ENCODE measurements at regions not wholly inside any gene's neighbourhood (a gene's known extent, or its start where the extent isn't known, plus 50 kb on each side); places are given as distances from the start of the nearest gene placed in this dataset.

DNA sequence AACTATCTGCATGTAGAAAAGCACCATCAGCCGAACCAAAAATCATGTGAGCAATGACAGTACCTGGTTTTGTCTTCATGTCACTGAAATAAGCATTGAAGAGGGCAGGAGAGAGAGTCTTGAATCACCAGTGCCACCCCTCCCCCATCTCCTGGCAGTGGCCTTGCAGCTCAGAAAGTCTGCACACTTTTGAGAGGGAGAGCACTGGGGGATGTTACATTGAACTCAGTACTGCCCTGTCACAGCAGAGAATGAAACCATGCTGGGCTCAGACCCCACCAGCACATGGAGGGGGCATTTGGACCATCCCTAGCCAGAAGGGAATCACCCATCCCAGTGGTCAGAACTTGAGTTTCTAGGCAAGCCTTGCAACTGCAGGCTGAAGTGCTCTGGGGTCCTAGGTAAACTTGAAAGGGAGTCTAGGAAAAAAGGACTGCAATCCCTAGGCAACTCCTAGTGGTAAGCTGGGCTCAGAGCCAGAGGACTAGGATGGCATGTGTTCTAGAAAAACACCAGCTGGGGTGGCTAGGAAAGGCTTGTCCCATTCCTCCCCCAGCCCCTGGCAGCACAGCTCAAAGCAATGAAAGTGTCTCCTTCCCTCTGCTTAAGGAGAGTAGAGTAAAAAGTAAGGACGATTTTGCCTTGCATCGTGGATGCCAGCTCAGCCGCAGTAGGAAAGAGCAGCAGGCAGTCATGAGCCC, 259.9 kb upstream of the MYT1L start:
- Histone ChIP-seq H3K9me3 (ENCODE audit: control insufficient read depth in 1 of 2, insufficient read depth in 1 of 2, low read length in 2 of 2) (peaks cover 0 to 3% of the 10 kb centered on the region in 2 experiments), H3K27ac (ENCODE audit: low read depth in 1 of 2, low read length in 2 of 2) (no peak overlapping the region), H3K4me3 (ENCODE audit: low read length) (no peak overlapping the region), H3K4me1 (ENCODE audit: insufficient read depth, low read length) (no peaks in the 10 kb centered on the region), H3K36me3 (ENCODE audit: insufficient read depth, low read length) (no peaks in the 10 kb centered on the region), H3K27me3 (ENCODE audit: control insufficient read depth in 1 of 2, insufficient read depth in 2 of 2, low read length in 2 of 2) (no peaks in the 10 kb centered on the region)
- Mint-ChIP-seq H3K4me1 (ENCODE audit: low read depth) (no peaks in the 10 kb centered on the region), H3K9me3 (peaks cover 10% of the 10 kb centered on the region), H3K27me3 (no peaks in the 10 kb centered on the region), H3K36me3 (ENCODE audit: low read depth) (no peaks in the 10 kb centered on the region), H3K27ac (no peak overlapping the region), H3K4me3 (no peak overlapping the region)
- intact Hi-C loops (cut with DNase I, micrococcal nuclease) = no loop called here
- DNase-seq = no peak
- ATAC-seq (ENCODE audit: poor library complexity) = no peak
- TF ChIP-seq, protein P1, sequence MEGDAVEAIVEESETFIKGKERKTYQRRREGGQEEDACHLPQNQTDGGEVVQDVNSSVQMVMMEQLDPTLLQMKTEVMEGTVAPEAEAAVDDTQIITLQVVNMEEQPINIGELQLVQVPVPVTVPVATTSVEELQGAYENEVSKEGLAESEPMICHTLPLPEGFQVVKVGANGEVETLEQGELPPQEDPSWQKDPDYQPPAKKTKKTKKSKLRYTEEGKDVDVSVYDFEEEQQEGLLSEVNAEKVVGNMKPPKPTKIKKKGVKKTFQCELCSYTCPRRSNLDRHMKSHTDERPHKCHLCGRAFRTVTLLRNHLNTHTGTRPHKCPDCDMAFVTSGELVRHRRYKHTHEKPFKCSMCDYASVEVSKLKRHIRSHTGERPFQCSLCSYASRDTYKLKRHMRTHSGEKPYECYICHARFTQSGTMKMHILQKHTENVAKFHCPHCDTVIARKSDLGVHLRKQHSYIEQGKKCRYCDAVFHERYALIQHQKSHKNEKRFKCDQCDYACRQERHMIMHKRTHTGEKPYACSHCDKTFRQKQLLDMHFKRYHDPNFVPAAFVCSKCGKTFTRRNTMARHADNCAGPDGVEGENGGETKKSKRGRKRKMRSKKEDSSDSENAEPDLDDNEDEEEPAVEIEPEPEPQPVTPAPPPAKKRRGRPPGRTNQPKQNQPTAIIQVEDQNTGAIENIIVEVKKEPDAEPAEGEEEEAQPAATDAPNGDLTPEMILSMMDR (IDR thresholded peaks at IDR 0.05) = no peak
- CTCF ChIA-PET = no interaction called here
- POLR2A ChIA-PET = no interaction called here

DNA sequence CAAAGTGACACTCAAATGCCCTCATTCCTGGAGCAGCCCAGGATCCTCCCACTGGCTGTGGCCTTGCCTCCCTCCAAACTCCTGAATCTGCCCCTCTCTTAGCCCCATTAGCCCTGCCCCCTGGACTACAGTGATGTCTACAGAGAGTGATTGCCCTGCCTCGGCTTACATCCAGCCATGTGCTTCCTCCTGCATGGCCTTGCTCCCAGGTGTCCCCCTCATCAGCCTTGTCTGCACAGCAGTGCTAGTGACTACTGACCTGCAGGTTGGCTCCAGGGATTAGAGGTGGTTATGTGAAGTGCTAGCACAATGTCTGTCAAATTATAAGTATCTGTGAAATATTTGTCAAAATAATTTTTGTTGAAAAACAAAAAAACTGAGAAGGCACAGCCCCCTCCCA, 259.1 kb upstream of the MYT1L start:
- TF ChIP-seq, protein P1 (IDR thresholded peaks at IDR 0.05) = no peak
- CTCF ChIA-PET = no interaction called here

DNA sequence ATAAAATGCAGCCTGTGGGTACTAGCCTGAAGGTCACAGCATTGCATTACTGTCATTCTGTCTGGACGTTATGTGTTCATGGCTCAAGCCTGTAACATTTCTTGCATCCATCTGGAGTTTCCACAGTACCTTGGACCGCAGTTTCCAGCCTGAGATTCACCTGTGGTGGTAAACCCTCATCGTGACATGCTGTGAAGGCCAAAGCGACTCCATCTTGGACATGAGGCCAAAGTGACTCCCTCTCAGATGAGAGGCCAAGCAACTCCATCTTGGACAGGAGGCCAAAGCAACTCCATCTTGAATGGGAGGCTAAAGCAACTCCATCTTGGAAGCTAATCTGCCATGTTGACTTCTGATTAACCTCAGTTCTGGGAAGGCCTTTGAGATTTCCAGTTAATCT, 257.7 kb upstream of the MYT1L start:
- ATAC-seq (ENCODE audit: poor library complexity) = no peak
- Mint-ChIP-seq H3K9me3 (no peaks in the 10 kb centered on the region), H3K4me1 (ENCODE audit: low read depth) (no peaks in the 10 kb centered on the region), H3K4me3 (no peak overlapping the region), H3K27ac (no peak overlapping the region), H3K27me3 (no peaks in the 10 kb centered on the region), H3K36me3 (ENCODE audit: low read depth) (no peaks in the 10 kb centered on the region)
- TF ChIP-seq, protein P1 (IDR thresholded peaks at IDR 0.05) = no peak
- ChIA-PET POLR2A (no interaction called here), CTCF (no interaction called here)
- Histone ChIP-seq H3K9me3 (ENCODE audit: control insufficient read depth in 1 of 2, insufficient read depth in 1 of 2, low read length in 2 of 2) (peaks cover 0 to 3% of the 10 kb centered on the region in 2 experiments), H3K4me3 (ENCODE audit: low read length) (no peak overlapping the region), H3K4me1 (ENCODE audit: insufficient read depth, low read length) (no peaks in the 10 kb centered on the region), H3K36me3 (ENCODE audit: insufficient read depth, low read length) (no peaks in the 10 kb centered on the region), H3K27me3 (ENCODE audit: control insufficient read depth in 1 of 2, insufficient read depth in 2 of 2, low read length in 2 of 2) (no peaks in the 10 kb centered on the region), H3K27ac (ENCODE audit: low read depth in 1 of 2, low read length in 2 of 2) (no peak overlapping the region)
- intact Hi-C loops (cut with DNase I, micrococcal nuclease) = no loop called here
- DNase-seq = no peak

More for the DNA sequence above, 259.1 kb upstream of the MYT1L start:
- no peaks in the 10 kb centered on the region for H3K27me3 ChIP-seq (ENCODE audit: control insufficient read depth in 1 of 2, insufficient read depth in 2 of 2, low read length in 2 of 2)
- intact Hi-C loops (cut with DNase I, micrococcal nuclease) = no loop called here
- H3K9me3 ChIP-seq (ENCODE audit: control insufficient read depth in 1 of 2, insufficient read depth in 1 of 2, low read length in 2 of 2) = peaks cover 0 to 3% of the 10 kb centered on the region in 2 experiments
- H3K36me3 ChIP-seq (ENCODE audit: insufficient read depth, low read length) = no peaks in the 10 kb centered on the region
- H3K27ac Mint-ChIP-seq = no peak overlapping the region
- no peaks in the 10 kb centered on the region for H3K27me3 Mint-ChIP-seq
- H3K4me1 Mint-ChIP-seq (ENCODE audit: low read depth) = no peaks in the 10 kb centered on the region
- no peaks in the 10 kb centered on the region for H3K4me1 ChIP-seq (ENCODE audit: insufficient read depth, low read length)
- no peak overlapping the region for H3K27ac ChIP-seq (ENCODE audit: low read depth in 1 of 2, low read length in 2 of 2)
- DNase-seq = no peak
- no peak for ATAC-seq (ENCODE audit: poor library complexity)
- H3K4me3 ChIP-seq (ENCODE audit: low read length) = no peak overlapping the region
- no peak overlapping the region for H3K4me3 Mint-ChIP-seq
- POLR2A ChIA-PET = no interaction called here
- no peaks in the 10 kb centered on the region for H3K36me3 Mint-ChIP-seq (ENCODE audit: low read depth)
- H3K9me3 Mint-ChIP-seq = peaks cover 5% of the 10 kb centered on the region

All from CD4-positive, alpha-beta T cell (primary cell).